Suprapubic skin (tissue), 4 donors: ENCODE measurements at regions not wholly inside any gene's neighbourhood (a gene's known extent, or its start where the extent isn't known, plus 50 kb on each side); places are given as distances from the start of the nearest gene placed in this dataset.

Source experiments
- DNase-seq, 2 donors: peaks; one replicate each; pipeline ENCODE4 v3.0.0-alpha.2; 2019; ENCODE audit warnings: low spot score in 2 of 2
- H3K27ac ChIP-seq: fragments of 200-600 bp; sonication (generic); one replicate; pipeline ENCODE4 v1.5.1; 2019
- H3K27me3 ChIP-seq: fragments of 200-600 bp; sonication (generic); one replicate; pipeline ENCODE4 v1.5.1; 2019
- H3K36me3 ChIP-seq: fragments of 200-600 bp; sonication (generic); one replicate; pipeline ENCODE4 v1.5.1; 2019
- H3K4me1 ChIP-seq: fragments of 200-600 bp; sonication (generic); one replicate; pipeline ENCODE4 v1.5.1; 2019
- H3K4me3 ChIP-seq: fragments of 200-600 bp; sonication (generic); one replicate; pipeline ENCODE4 v1.5.1; 2019; ENCODE audit warnings: mild to moderate bottlenecking
- H3K9me3 ChIP-seq: fragments of 200-600 bp; sonication (generic); one replicate; pipeline ENCODE4 v1.5.1; 2019
- CTCF ChIP-seq, 2 donors: fragments of 200-600 bp in 1 of 2; fragments of 450-650 bp in 1 of 2; sonication (generic) in 1 of 2; IDR thresholded peaks; one replicate each; pipeline ENCODE4 v1.5.1; 2016 to 2019; ENCODE audit warnings: antibody characterized with exemption in 2 of 2, mild to moderate bottlenecking in 1 of 2, moderate library complexity in 1 of 2
- EP300 ChIP-seq: sonication (generic); formaldehyde crosslinking; IDR thresholded peaks from one replicate; pipeline ENCODE4 v1.6.1; 2017; ENCODE audit warnings: antibody characterized with exemption
- POLR2A ChIP-seq, 2 donors: fragments of 450-650 bp; IDR thresholded peaks; one replicate each; pipeline ENCODE4 v1.6.1; 2017; ENCODE audit warnings: antibody characterized with exemption in 2 of 2, mild to moderate bottlenecking in 2 of 2, moderate library complexity in 2 of 2
- POLR2AphosphoS5 ChIP-seq, 3 donors: sonication (generic); formaldehyde crosslinking; IDR thresholded peaks; one replicate each; pipeline ENCODE4 v1.6.1; 2017; ENCODE audit warnings: antibody characterized with exemption in 3 of 3
- WGBS: methylation state at CpG from one replicate; pipeline ENCODE4 v1.1.5; 2018; 5-methylcytosine and 5-hydroxymethylcytosine counted together

GRCh38 chr1:94621395-94621794 is 79.8 kb upstream of the F3 start:
- TF ChIP-seq POLR2A (IDR thresholded peaks at IDR 0.05) = no peak
- no peak for TF ChIP-seq POLR2AphosphoS5 (IDR thresholded peaks at IDR 0.05)
- TF ChIP-seq EP300 = no peak
- no peak for TF ChIP-seq CTCF (IDR thresholded peaks at IDR 0.05)
- Histone ChIP-seq H3K4me3 (no peak overlapping the region), H3K4me1 (peaks cover 20% of the 10 kb centered on the region), H3K36me3 (no peaks in the 10 kb centered on the region), H3K27me3 (no peaks in the 10 kb centered on the region), H3K27ac (no peak overlapping the region), H3K9me3 (no peaks in the 10 kb centered on the region)
- 43% methylated on average over 3 of the region's 3 CpGs for WGBS
- DNase-seq = no peak

- WGBS = 58% methylated on average over 10 of the region's 10 CpGs
- DNase-seq = no peak
- Histone ChIP-seq H3K9me3 (no peaks in the 10 kb centered on the region), H3K4me3 (no peak overlapping the region), H3K27ac (peak overlapping the region; percentile 15), H3K36me3 (no peaks in the 10 kb centered on the region), H3K4me1 (peaks cover 20% of the 10 kb centered on the region), H3K27me3 (no peaks in the 10 kb centered on the region)
- no peak for TF ChIP-seq POLR2A (IDR thresholded peaks at IDR 0.05)
- no peak for TF ChIP-seq CTCF (IDR thresholded peaks at IDR 0.05)
- no peak for TF ChIP-seq POLR2AphosphoS5 (IDR thresholded peaks at IDR 0.05)
- no peak for TF ChIP-seq EP300
Observed at GRCh38 chr1:94620345-94621031, 78.9 kb upstream of the F3 start.

- no peaks in the 10 kb centered on the region for H3K36me3 ChIP-seq
Observed at GRCh38 chr1:94619731-94620130, 78.2 kb upstream of the F3 start.

GRCh38 chr1:94617957-94618739 is 76.6 kb upstream of the F3 start:
- H3K4me1 ChIP-seq = peaks cover 20% of the 10 kb centered on the region
- no peak overlapping the region for H3K27ac ChIP-seq
- WGBS = 97% methylated on average over 13 of the region's 13 CpGs
- no peaks in the 10 kb centered on the region for H3K27me3 ChIP-seq
- H3K4me3 ChIP-seq = no peak overlapping the region
- H3K36me3 ChIP-seq = no peaks in the 10 kb centered on the region
- DNase-seq = no peak
- no peak for TF ChIP-seq EP300
- no peak for TF ChIP-seq CTCF (IDR thresholded peaks at IDR 0.05)
- no peak for TF ChIP-seq POLR2A (IDR thresholded peaks at IDR 0.05)
- no peak for TF ChIP-seq POLR2AphosphoS5 (IDR thresholded peaks at IDR 0.05)
- H3K9me3 ChIP-seq = no peaks in the 10 kb centered on the region

More at GRCh38 chr1:94619731-94620130, 78.2 kb upstream of the F3 start:
- Histone ChIP-seq H3K4me1 (peaks cover 20% of the 10 kb centered on the region), H3K4me3 (no peak overlapping the region), H3K27me3 (no peaks in the 10 kb centered on the region), H3K9me3 (no peaks in the 10 kb centered on the region), H3K27ac (no peak overlapping the region)
- 31% methylated on average over 1 of the region's 1 CpG for WGBS
- TF ChIP-seq POLR2AphosphoS5 (IDR thresholded peaks at IDR 0.05) (no peak), CTCF (IDR thresholded peaks at IDR 0.05) (no peak), EP300 (no peak), POLR2A (IDR thresholded peaks at IDR 0.05) (no peak)
- DNase-seq = no peak

GRCh38 chr1:94617134-94617805 is 75.7 kb upstream of the F3 start:
- TF ChIP-seq POLR2AphosphoS5 (IDR thresholded peaks at IDR 0.05) (no peak), CTCF (IDR thresholded peaks at IDR 0.05) (no peak), POLR2A (IDR thresholded peaks at IDR 0.05) (no peak), EP300 (no peak)
- Histone ChIP-seq H3K9me3 (no peaks in the 10 kb centered on the region), H3K36me3 (no peaks in the 10 kb centered on the region), H3K27ac (no peak overlapping the region), H3K4me3 (no peak overlapping the region), H3K27me3 (no peaks in the 10 kb centered on the region), H3K4me1 (peaks cover 19% of the 10 kb centered on the region)
- WGBS = 72% methylated on average over 6 of the region's 6 CpGs
- DNase-seq = peak in 1 of 2 donors; percentile 55
